Skeletal muscle tissue (tissue), 3 donors: ENCODE measurements at regions not wholly inside any gene's neighbourhood (a gene's known extent, or its start where the extent isn't known, plus 50 kb on each side); places are given as distances from the start of the nearest gene placed in this dataset.

Source experiments
- H3K27ac ChIP-seq: one replicate; pipeline ENCODE4 v1.7.0; 2013; ENCODE audit warnings: mild to moderate bottlenecking, low read depth, low read length, inconsistent platforms
- H3K27me3 ChIP-seq, 3 donors: one replicate each; pipeline ENCODE4 v1.7.0; 2013; ENCODE audit warnings: low read length in 3 of 3; ENCODE audit not compliant: control insufficient read depth in 3 of 3, insufficient read depth in 3 of 3
- H3K36me3 ChIP-seq, 3 donors: one replicate each; pipeline ENCODE4 v1.7.0; 2013; ENCODE audit warnings: low read length in 3 of 3; ENCODE audit not compliant: control insufficient read depth in 3 of 3, insufficient read depth in 3 of 3
- H3K4me1 ChIP-seq, 3 donors: one replicate each; pipeline ENCODE4 v1.7.0; 2013; ENCODE audit warnings: low read length in 3 of 3, mild to moderate bottlenecking in 3 of 3; ENCODE audit not compliant: control insufficient read depth in 3 of 3, insufficient read depth in 3 of 3
- H3K4me3 ChIP-seq, 3 donors: one replicate each; pipeline ENCODE4 v1.7.0; 2013; ENCODE audit warnings: low read length in 3 of 3
- H3K9ac ChIP-seq, 3 donors: one replicate each; pipeline ENCODE4 v1.7.0; 2013; ENCODE audit warnings: low read length in 3 of 3, mild to moderate bottlenecking in 3 of 3, moderate library complexity in 2 of 3, low read depth in 1 of 3
- H3K9me3 ChIP-seq, 3 donors: one replicate each; pipeline ENCODE4 v1.7.0; 2013; ENCODE audit warnings: low read length in 3 of 3; ENCODE audit not compliant: control insufficient read depth in 3 of 3
- donor health status: Osteomylitis.

GRCh38 chr3:180322829-180323228 is 279.1 kb upstream of the TTC14 start:
- Histone ChIP-seq H3K9ac (no peak overlapping the region), H3K4me3 (no peak overlapping the region), H3K4me1 (no peaks in the 10 kb centered on the region), H3K27me3 (no peaks in the 10 kb centered on the region), H3K27ac (no peak overlapping the region), H3K9me3 (no peaks in the 10 kb centered on the region), H3K36me3 (no peaks in the 10 kb centered on the region)

- Histone ChIP-seq H3K9me3 (no peaks in the 10 kb centered on the region), H3K4me1 (no peaks in the 10 kb centered on the region), H3K9ac (no peak overlapping the region), H3K27ac (no peak overlapping the region), H3K27me3 (no peaks in the 10 kb centered on the region), H3K36me3 (no peaks in the 10 kb centered on the region), H3K4me3 (no peak overlapping the region)
Measured at GRCh38 chr3:180324791-180325190, 277.2 kb upstream of the TTC14 start.

- no peak overlapping the region for H3K27ac ChIP-seq
- H3K36me3 ChIP-seq: no peaks in the 10 kb centered on the region
- H3K9ac ChIP-seq: no peak overlapping the region
- H3K4me1 ChIP-seq: no peaks in the 10 kb centered on the region
- no peaks in the 10 kb centered on the region for H3K27me3 ChIP-seq
- H3K9me3 ChIP-seq: no peaks in the 10 kb centered on the region
- H3K4me3 ChIP-seq: no peak overlapping the region
Measured at GRCh38 chr3:180325533-180325932, 276.4 kb upstream of the TTC14 start.

- no peaks in the 10 kb centered on the region for H3K4me1 ChIP-seq
- H3K27ac ChIP-seq: no peak overlapping the region
- H3K9ac ChIP-seq: no peak overlapping the region
- H3K36me3 ChIP-seq: no peaks in the 10 kb centered on the region
- H3K9me3 ChIP-seq: no peaks in the 10 kb centered on the region
- H3K27me3 ChIP-seq: no peaks in the 10 kb centered on the region
- H3K4me3 ChIP-seq: no peak overlapping the region
Measured at GRCh38 chr3:180325958-180326357, 276.0 kb upstream of the TTC14 start.

GRCh38 chr3:180329187-180329586 is 272.8 kb upstream of the TTC14 start:
- Histone ChIP-seq H3K27ac (no peak overlapping the region), H3K9me3 (no peaks in the 10 kb centered on the region), H3K36me3 (no peaks in the 10 kb centered on the region), H3K4me1 (no peaks in the 10 kb centered on the region), H3K4me3 (no peak overlapping the region), H3K9ac (no peak overlapping the region), H3K27me3 (no peaks in the 10 kb centered on the region)

- Histone ChIP-seq H3K36me3 (no peaks in the 10 kb centered on the region), H3K9me3 (no peaks in the 10 kb centered on the region), H3K4me1 (no peaks in the 10 kb centered on the region), H3K4me3 (no peak overlapping the region), H3K27me3 (no peaks in the 10 kb centered on the region), H3K27ac (no peak overlapping the region), H3K9ac (no peak overlapping the region)
Measured at GRCh38 chr3:180329847-180330246, 272.1 kb upstream of the TTC14 start.

GRCh38 chr3:180330440-180330839 is 271.5 kb upstream of the TTC14 start:
- no peaks in the 10 kb centered on the region for H3K9me3 ChIP-seq
- H3K4me3 ChIP-seq: no peak overlapping the region
- H3K27ac ChIP-seq: no peak overlapping the region
- H3K36me3 ChIP-seq: no peaks in the 10 kb centered on the region
- no peak overlapping the region for H3K9ac ChIP-seq
- H3K27me3 ChIP-seq: no peaks in the 10 kb centered on the region
- H3K4me1 ChIP-seq: no peaks in the 10 kb centered on the region

- Histone ChIP-seq H3K27ac (no peak overlapping the region), H3K9me3 (no peaks in the 10 kb centered on the region), H3K4me3 (no peak overlapping the region), H3K36me3 (no peaks in the 10 kb centered on the region), H3K9ac (no peak overlapping the region), H3K4me1 (no peaks in the 10 kb centered on the region), H3K27me3 (no peaks in the 10 kb centered on the region)
Measured at GRCh38 chr3:180332608-180333007, 269.4 kb upstream of the TTC14 start.

GRCh38 chr3:180335050-180335449 is 266.9 kb upstream of the TTC14 start:
- Histone ChIP-seq H3K4me1 (no peaks in the 10 kb centered on the region), H3K9ac (no peak overlapping the region), H3K36me3 (no peaks in the 10 kb centered on the region), H3K27ac (no peak overlapping the region), H3K9me3 (no peaks in the 10 kb centered on the region), H3K27me3 (no peaks in the 10 kb centered on the region), H3K4me3 (no peak overlapping the region)

GRCh38 chr3:180340395-180340794 is 261.6 kb upstream of the TTC14 start:
- Histone ChIP-seq H3K9me3 (no peaks in the 10 kb centered on the region), H3K36me3 (no peaks in the 10 kb centered on the region), H3K27me3 (no peaks in the 10 kb centered on the region), H3K27ac (no peak overlapping the region), H3K4me3 (no peak overlapping the region), H3K4me1 (no peaks in the 10 kb centered on the region), H3K9ac (no peak overlapping the region)

- H3K9ac ChIP-seq: no peak overlapping the region
- no peak overlapping the region for H3K4me3 ChIP-seq
Measured at GRCh38 chr3:180341516-180341915, 260.4 kb upstream of the TTC14 start.

More at GRCh38 chr3:180341516-180341915, 260.4 kb upstream of the TTC14 start:
- Histone ChIP-seq H3K4me1 (no peaks in the 10 kb centered on the region), H3K36me3 (no peaks in the 10 kb centered on the region), H3K27ac (no peak overlapping the region), H3K27me3 (no peaks in the 10 kb centered on the region), H3K9me3 (no peaks in the 10 kb centered on the region)
